ENCODE measurements at regions not wholly inside any gene's neighbourhood (a gene's known extent, or its start where the extent isn't known, plus 50 kb on each side); places are given as distances from the start of the nearest gene placed in this dataset.

DNA sequence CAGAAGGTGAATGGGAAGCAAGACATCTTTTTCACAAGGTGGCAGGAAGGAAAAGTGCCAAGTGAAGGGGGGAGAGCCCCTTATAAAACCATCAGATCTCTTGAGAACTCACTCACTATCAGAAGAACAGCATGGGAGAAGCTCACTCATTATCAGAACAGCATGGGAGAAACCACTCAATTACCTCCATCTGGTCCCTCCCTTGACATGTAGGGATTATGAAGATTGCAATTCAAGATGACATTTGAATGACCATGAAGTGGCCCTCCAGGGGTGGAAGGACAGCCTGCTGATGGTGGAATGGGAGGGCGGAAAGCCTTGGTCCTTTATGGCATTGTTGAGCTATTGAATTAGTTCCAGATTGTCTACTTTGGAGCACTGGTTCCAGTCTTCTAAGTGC, 413.0 kb upstream of the MEX3C start:
- H2AFZ ChIP-seq (ENCODE audit: low read length) = no peak overlapping the region
- no peak overlapping the region for H3K4me3 ChIP-seq (replicated peaks in 1 of 3; ENCODE audit: insufficient read depth in 1 of 3, low read depth in 2 of 3, low read length in 3 of 3)
- FAIRE-seq = no peak
- no peak for ATAC-seq
- H3K9me3 ChIP-seq (ENCODE audit: low read length) = no peaks in the 10 kb centered on the region
- 11% methylated on average over 1 of the region's 1 CpG for WGBS (ENCODE audit: low lambda C conversion rate)
- no TSS peak for BruUV-seq (replicated peaks)
- no peak for TF ChIP-seq ZNF605 (CRISPR knock-in tag; IDR thresholded peaks at IDR 0.05)
- no peak for TF ChIP-seq PHF8 (CRISPR knock-in tag; IDR thresholded peaks at IDR 0.05)
- no peak for TF ChIP-seq BRCA1 (CRISPR knock-in tag; IDR thresholded peaks at IDR 0.05)
- TF ChIP-seq ZNF552 (CRISPR knock-in tag; IDR thresholded peaks at IDR 0.05; ENCODE audit: borderline replicate concordance) = no peak
- TF ChIP-seq IRF2 (CRISPR knock-in tag; IDR thresholded peaks at IDR 0.05) = no peak
- TF ChIP-seq ZNF20 (CRISPR knock-in tag; IDR thresholded peaks at IDR 0.05) = no peak
- no peak for TF ChIP-seq RFX1 (IDR thresholded peaks at IDR 0.05)
- no peak for TF ChIP-seq ZNF710 (CRISPR knock-in tag; IDR thresholded peaks at IDR 0.05; ENCODE audit: borderline replicate concordance)
- no peak for TF ChIP-seq GPBP1L1 (CRISPR knock-in tag; IDR thresholded peaks at IDR 0.05)
- H3K27ac ChIP-seq (ENCODE audit: extremely low read length, insufficient read depth, low read length) = no peak overlapping the region
- CTCF ChIA-PET (ENCODE audit: low intra/inter-chr PET ratio, low total read pairs) = no interaction called here
- POLR2A ChIA-PET = no interaction called here
- no peaks in the 10 kb centered on the region for H3K27me3 ChIP-seq (ENCODE audit: control insufficient read depth in 1 of 2, insufficient read depth in 2 of 2, low read length in 2 of 2)
- intact Hi-C loops (cut with micrococcal nuclease; ENCODE audit: unreplicated experiment) = no loop called here
- H3K4me1 ChIP-seq (ENCODE audit: insufficient read depth, low read length) = no peaks in the 10 kb centered on the region
- in situ Hi-C loops (cut with HindIII; ENCODE audit: extremely low pct_ligation_motif_present, low pct_unique_long_range_greater_than_20kb) = no loop called here
- H3K36me3 ChIP-seq (replicated peaks in 1 of 2; ENCODE audit: control insufficient read depth in 1 of 2, insufficient read depth in 2 of 2, low read length in 2 of 2) = no peaks in the 10 kb centered on the region
- no peaks in the 10 kb centered on the region for H3K79me2 ChIP-seq (ENCODE audit: insufficient read depth, low read length)
- H3K4me2 ChIP-seq (ENCODE audit: low read depth, low read length) = no peak overlapping the region
- H3K9ac ChIP-seq (ENCODE audit: insufficient read depth, low read depth, low read length) = no peak overlapping the region
- H4K20me1 ChIP-seq (ENCODE audit: insufficient read depth, low read length) = no peaks in the 10 kb centered on the region
- DNase-seq (ENCODE audit: low spot score) = no peak

Measured in HepG2 (cell line).